Adipose tissue (tissue), 3 donors: ENCODE measurements at regions not wholly inside any gene's neighbourhood (a gene's known extent, or its start where the extent isn't known, plus 50 kb on each side); places are given as distances from the start of the nearest gene placed in this dataset.

Experiments used
- H3K27ac ChIP-seq: one replicate; pipeline ENCODE4 v1.5.1; 2013; ENCODE audit warnings: low read depth, low read length
- WGBS, 3 donors: extraction: QIAGEN DNeasy Blood & Tissue Kit; methylation state at CpG; one replicate each; pipeline ENCODE4 v1.1.7; 2013; 5-methylcytosine and 5-hydroxymethylcytosine counted together
- donor health status: healthy with polysubstance abuse.
- donor health status: Bipolar disorder and iron deficiency.
- donor health status: healthy.

- H3K27ac ChIP-seq: no peak overlapping the region
- WGBS, 3 donors: 87 to 97% (median 97%) methylated on average over 4 of the region's 4 CpGs
Measured at GRCh38 chr12:123080634-123081033, 70.3 kb downstream of the PITPNM2 start.

- WGBS, 3 donors: 83 to 88% (median 85%) methylated on average over 13 of the region's 13 CpGs
- H3K27ac ChIP-seq: no peak overlapping the region
Measured at GRCh38 chr12:123078531-123079155, 72.2 kb downstream of the PITPNM2 start.

GRCh38 chr12:123078120-123078465, 72.8 kb downstream of the PITPNM2 start:
- H3K27ac ChIP-seq: no peak overlapping the region
- 81 to 92% (median 90%) methylated on average over 12 of the region's 12 CpGs for WGBS, 3 donors

- no peak overlapping the region for H3K27ac ChIP-seq
- WGBS, 3 donors: 87 to 88% (median 87%) methylated on average over 21 to 22 of the region's 22 CpGs
Measured at GRCh38 chr12:123077298-123078119, 73.4 kb downstream of the PITPNM2 start.

- WGBS, 3 donors: 66 to 82% (median 68%) methylated on average over 11 of the region's 11 CpGs
- H3K27ac ChIP-seq: no peak overlapping the region
Measured at GRCh38 chr12:123076604-123077297, 74.1 kb downstream of the PITPNM2 start.

- no peak overlapping the region for H3K27ac ChIP-seq
- 60 to 66% (median 62%) methylated on average over 16 of the region's 16 CpGs for WGBS, 3 donors
Measured at GRCh38 chr12:123075646-123076171, 75.2 kb downstream of the PITPNM2 start.

GRCh38 chr12:123075087-123075645, 75.7 kb downstream of the PITPNM2 start:
- WGBS, 3 donors: 59 to 71% (median 65%) methylated on average over 11 of the region's 11 CpGs
- H3K27ac ChIP-seq: no peak overlapping the region

- WGBS, 3 donors: 85 to 91% (median 90%) methylated on average over 8 of the region's 8 CpGs
- H3K27ac ChIP-seq: no peak overlapping the region
Measured at GRCh38 chr12:123073962-123074801, 76.7 kb downstream of the PITPNM2 start.

GRCh38 chr12:123073292-123073691, 77.6 kb downstream of the PITPNM2 start:
- WGBS, 3 donors: 88 to 94% (median 89%) methylated on average over 3 of the region's 3 CpGs
- no peak overlapping the region for H3K27ac ChIP-seq

GRCh38 chr12:123071857-123072256, 79.0 kb downstream of the PITPNM2 start:
- WGBS, 3 donors: 87 to 94% (median 92%) methylated on average over 5 of the region's 5 CpGs
- no peak overlapping the region for H3K27ac ChIP-seq

GRCh38 chr12:123071099-123071800, 79.6 kb downstream of the PITPNM2 start:
- 65 to 83% (median 68%) methylated on average over 14 of the region's 14 CpGs for WGBS, 3 donors
- no peak overlapping the region for H3K27ac ChIP-seq

- WGBS, 3 donors: 77 to 79% (median 79%) methylated on average over 14 of the region's 14 CpGs
- no peak overlapping the region for H3K27ac ChIP-seq
Measured at GRCh38 chr12:123070267-123071081, 80.4 kb downstream of the PITPNM2 start.

GRCh38 chr12:123069436-123070266, 81.2 kb downstream of the PITPNM2 start:
- no peak overlapping the region for H3K27ac ChIP-seq
- WGBS, 3 donors: 47 to 83% (median 75%) methylated on average over 12 of the region's 12 CpGs

GRCh38 chr12:123067654-123068053, 83.2 kb downstream of the PITPNM2 start:
- H3K27ac ChIP-seq: no peak overlapping the region
- whole genome bisulfite sequencing, 3 donors: 68 to 89% (median 68%) methylated on average over 5 of the region's 5 CpGs

GRCh38 chr12:123066384-123066710, 84.5 kb downstream of the PITPNM2 start:
- no peak overlapping the region for H3K27ac ChIP-seq
- 95 to 100% (median 100%) methylated on average over 1 of the region's 1 CpG for WGBS, 3 donors
